ENCODE measurements at regions not wholly inside any gene's neighbourhood (a gene's known extent, or its start where the extent isn't known, plus 50 kb on each side); places are given as distances from the start of the nearest gene placed in this dataset.

- no peak for TF ChIP-seq RAD21 (IDR thresholded peaks at IDR 0.05 in 1 of 2, conservative IDR thresholded peaks at IDR 0.05 in 1 of 2; ENCODE audit: low read depth in 2 of 2, low read length in 2 of 2)
- TF ChIP-seq NRF1 (IDR thresholded peaks at IDR 0.05; ENCODE audit: low read depth, low read length), result no peak
- no peak for TF ChIP-seq EP300 (IDR thresholded peaks at IDR 0.05; ENCODE audit: borderline replicate concordance in 1 of 2, low read depth in 2 of 2, low read length in 2 of 2)
- no peak for TF ChIP-seq ATF3 (IDR thresholded peaks at IDR 0.05; ENCODE audit: insufficient read depth, low read depth, low read length)
Observed at GRCh38 chr7:34407586-34407985, 250.4 kb upstream of the NPSR1 start (continued).

Measured in H1 (cell line).